Hematopoietic multipotent progenitor cell treated with erythropoietin and hydrocortisone succinate and interleukin-3 and kit ligand, for 4 days (in vitro differentiated cells): ENCODE measurements at regions not wholly inside any gene's neighbourhood (a gene's known extent, or its start where the extent isn't known, plus 50 kb on each side); places are given as distances from the start of the nearest gene placed in this dataset.
"Not testable (repeated sequence)": the region's sequence is repeated elsewhere in the genome, so short reads cannot be mapped to it uniquely, and the experiment has no call there.

Source experiments
- DNase-seq: peaks from one replicate; pipeline ENCODE4 v3.0.0-alpha.2; 2015

DNA sequence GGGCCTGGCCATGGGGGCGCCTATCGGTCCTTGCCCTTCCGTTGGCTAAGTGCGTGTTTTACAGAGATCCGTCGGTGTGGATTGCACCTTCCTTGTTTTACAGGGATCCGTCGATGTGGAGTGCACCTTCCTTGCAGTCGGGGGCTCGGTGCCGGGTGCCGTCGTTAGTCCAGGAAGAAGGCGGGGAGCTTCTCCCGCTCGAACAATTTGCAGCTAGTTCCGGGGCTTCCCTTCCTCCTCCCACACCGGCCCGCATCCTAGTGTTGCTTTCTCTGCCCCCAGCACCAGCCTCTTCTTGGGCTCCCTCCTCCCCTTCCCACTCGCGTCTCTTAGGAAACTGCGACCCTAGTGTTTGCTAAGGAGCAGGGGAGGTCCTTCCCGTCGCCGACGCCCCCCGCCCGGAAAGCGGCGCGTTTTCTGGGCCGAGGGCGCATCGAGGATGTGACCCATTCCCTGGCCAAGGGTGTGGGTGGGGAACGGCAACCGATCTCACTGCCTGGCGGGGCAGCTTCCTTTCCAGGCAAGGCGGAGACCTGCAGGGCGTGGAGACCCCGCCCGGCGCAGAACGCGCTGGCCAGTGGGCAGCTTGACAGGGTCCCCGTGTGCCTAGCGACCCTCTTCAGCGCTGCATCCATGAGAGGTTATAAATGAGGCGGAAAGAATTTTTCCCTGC is 75.7 kb upstream of the ZNF91 start:
- DNase-seq = no peak

DNA sequence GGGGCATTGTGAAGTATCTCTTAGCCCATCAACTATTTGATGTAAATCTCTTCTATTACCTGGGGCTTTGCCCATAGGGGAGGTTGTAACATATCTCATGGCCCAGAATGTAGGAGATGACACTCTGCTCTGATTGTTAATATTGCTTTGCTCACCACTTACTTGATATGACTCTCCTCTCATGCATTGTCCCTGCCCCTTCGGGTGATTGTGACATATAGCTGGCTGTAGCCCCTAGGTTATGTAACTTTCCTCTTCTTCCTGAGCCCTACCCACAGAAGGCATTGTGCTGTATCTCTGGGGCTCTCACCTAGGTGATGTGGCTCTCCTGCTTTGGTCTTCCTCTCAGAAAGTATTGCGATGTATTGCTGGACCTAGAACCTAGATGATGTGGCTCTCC is 69.1 kb upstream of the ZNF91 start:
- DNase-seq = not testable (repeated sequence)

DNA sequence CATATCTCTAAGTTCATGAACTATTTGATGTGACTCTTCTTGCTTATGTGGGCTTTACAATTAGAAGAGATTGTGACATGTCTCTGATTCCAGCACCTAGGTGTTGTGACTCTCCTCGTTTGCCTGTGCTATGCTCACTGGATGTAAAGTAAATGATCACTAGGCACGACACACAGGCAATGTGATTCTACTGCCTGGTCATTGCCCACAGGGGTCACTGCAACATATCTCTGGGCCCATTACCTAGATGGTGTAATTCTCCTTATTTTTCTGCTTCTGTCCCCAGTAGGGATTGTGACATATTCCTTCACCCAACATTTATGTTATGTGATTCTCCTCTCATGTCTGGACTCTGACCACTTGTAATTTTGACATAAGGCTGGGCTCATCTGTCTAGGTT is 65.8 kb upstream of the ZNF91 start:
- DNase-seq = no peak

DNA sequence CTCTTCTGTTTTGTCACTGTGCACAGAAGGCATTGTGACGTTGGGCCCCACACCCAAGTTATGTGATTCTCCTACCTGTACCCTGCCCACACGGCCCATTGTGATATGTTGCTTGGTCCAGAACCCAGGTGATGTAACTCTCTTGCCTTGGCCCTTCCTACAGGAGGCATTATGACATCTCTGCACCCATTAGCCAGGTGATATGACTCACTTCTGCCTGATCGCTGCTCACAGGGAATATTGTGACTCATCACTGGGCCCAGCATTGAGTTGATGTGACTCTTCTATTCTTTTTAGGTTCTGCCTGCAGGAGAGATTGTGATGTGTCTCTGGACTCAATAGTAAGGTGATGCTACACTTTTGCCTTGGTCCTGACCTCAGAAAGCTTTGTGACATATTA is 65.4 kb upstream of the ZNF91 start:
- no peak for DNase-seq
